Duodenal mucosa (tissue), 2 donors: ENCODE measurements at regions not wholly inside any gene's neighbourhood (a gene's known extent, or its start where the extent isn't known, plus 50 kb on each side); places are given as distances from the start of the nearest gene placed in this dataset.
"Not testable (repeated sequence)": the region's sequence is repeated elsewhere in the genome, so short reads cannot be mapped to it uniquely, and the experiment has no call there.

Source experiments
- H3K27ac ChIP-seq: one replicate; pipeline ENCODE4 v1.7.0; 2013; ENCODE audit warnings: low read depth, low read length
- H3K27me3 ChIP-seq, 2 donors: one replicate each; pipeline ENCODE4 v1.7.0; 2013; ENCODE audit warnings: low read length in 2 of 2, control low read depth in 1 of 2; ENCODE audit not compliant: insufficient read depth in 2 of 2, control insufficient read depth in 1 of 2
- H3K36me3 ChIP-seq, 2 donors: one replicate each; pipeline ENCODE4 v1.7.0; 2013; ENCODE audit warnings: low read length in 2 of 2, control low read depth in 1 of 2; ENCODE audit not compliant: insufficient read depth in 2 of 2, control insufficient read depth in 1 of 2
- H3K4me1 ChIP-seq, 2 donors: one replicate each; pipeline ENCODE4 v1.7.0; 2013; ENCODE audit warnings: low read length in 2 of 2, control low read depth in 1 of 2; ENCODE audit not compliant: insufficient read depth in 2 of 2, control insufficient read depth in 1 of 2
- H3K4me3 ChIP-seq, 2 donors: one replicate each; pipeline ENCODE4 v1.7.0; 2013; ENCODE audit warnings: low read length in 2 of 2, low read depth in 1 of 2
- H3K9ac ChIP-seq, 2 donors: one replicate each; pipeline ENCODE4 v1.7.0; 2013; ENCODE audit warnings: low read length in 2 of 2, low read depth in 1 of 2
- H3K9me3 ChIP-seq, 2 donors: one replicate each; pipeline ENCODE4 v1.7.0; 2013; ENCODE audit warnings: low read length in 2 of 2, control low read depth in 1 of 2; ENCODE audit not compliant: control insufficient read depth in 1 of 2

GRCh38 chr12:131214936-131215335, 261.2 kb downstream of the ADGRD1 start:
- H3K9me3 ChIP-seq, H3K27ac ChIP-seq, H3K36me3 ChIP-seq, H3K9ac ChIP-seq, H3K4me3 ChIP-seq, H3K27me3 ChIP-seq: not testable (repeated sequence)
- peaks cover 14% of the 10 kb centered on the region in 2 donors for H3K4me1 ChIP-seq

- H3K36me3 ChIP-seq, H3K4me3 ChIP-seq, H3K9ac ChIP-seq, H3K9me3 ChIP-seq, H3K27me3 ChIP-seq, H3K27ac ChIP-seq: not testable (repeated sequence)
- peaks cover 16 to 17% of the 10 kb centered on the region in 2 donors for H3K4me1 ChIP-seq
Measured at GRCh38 chr12:131216587-131216986, 262.9 kb downstream of the ADGRD1 start.

- Histone ChIP-seq H3K4me1 (peaks cover 21 to 22% of the 10 kb centered on the region in 2 donors), H3K9ac (no peak overlapping the region), H3K36me3 (no peaks in the 10 kb centered on the region), H3K27ac (no peak overlapping the region), H3K27me3 (peaks cover 2 to 3% of the 10 kb centered on the region in 2 donors), H3K9me3 (no peaks in the 10 kb centered on the region), H3K4me3 (no peak overlapping the region)
Measured at GRCh38 chr12:131217024-131217586, 263.4 kb downstream of the ADGRD1 start.

GRCh38 chr12:131218026-131218922, 264.6 kb downstream of the ADGRD1 start:
- H3K9me3 ChIP-seq = no peaks in the 10 kb centered on the region
- peaks cover 29 to 32% of the 10 kb centered on the region in 2 donors for H3K4me1 ChIP-seq
- peak overlapping the region; percentile 37 to 56 for H3K4me3 ChIP-seq
- peaks cover 2 to 3% of the 10 kb centered on the region in 2 donors for H3K27me3 ChIP-seq
- H3K27ac ChIP-seq = no peak overlapping the region
- peak overlapping the region; percentile 33 to 39 for H3K9ac ChIP-seq
- H3K36me3 ChIP-seq = no peaks in the 10 kb centered on the region

- Histone ChIP-seq H3K27me3 (peaks cover 2 to 3% of the 10 kb centered on the region in 2 donors), H3K9ac (no peak overlapping the region), H3K4me3 (peak overlapping the region; percentile 37 to 56)
Measured at GRCh38 chr12:131218923-131219669, 265.4 kb downstream of the ADGRD1 start.

GRCh38 chr12:131219670-131220330, 266.1 kb downstream of the ADGRD1 start:
- Histone ChIP-seq H3K27me3 (peaks cover 2 to 3% of the 10 kb centered on the region in 2 donors), H3K4me1 (peaks cover 29 to 39% of the 10 kb centered on the region in 2 donors), H3K9me3 (no peaks in the 10 kb centered on the region), H3K27ac (no peak overlapping the region), H3K36me3 (no peaks in the 10 kb centered on the region), H3K4me3 (no peak overlapping the region), H3K9ac (no peak overlapping the region)

More at GRCh38 chr12:131218923-131219669, 265.4 kb downstream of the ADGRD1 start:
- Histone ChIP-seq H3K27ac (no peak overlapping the region), H3K9me3 (no peaks in the 10 kb centered on the region), H3K4me1 (peaks cover 29 to 39% of the 10 kb centered on the region in 2 donors), H3K36me3 (no peaks in the 10 kb centered on the region)

- Histone ChIP-seq H3K27ac (no peak overlapping the region), H3K9ac (no peak overlapping the region), H3K9me3 (no peaks in the 10 kb centered on the region), H3K27me3 (peaks cover 2 to 3% of the 10 kb centered on the region in 2 donors), H3K4me1 (peaks cover 29 to 39% of the 10 kb centered on the region in 2 donors), H3K4me3 (no peak overlapping the region), H3K36me3 (no peaks in the 10 kb centered on the region)
Measured at GRCh38 chr12:131220331-131220685, 266.6 kb downstream of the ADGRD1 start.

GRCh38 chr12:131221061-131221956, 267.6 kb downstream of the ADGRD1 start:
- Histone ChIP-seq H3K9me3 (no peaks in the 10 kb centered on the region), H3K27ac (no peak overlapping the region), H3K4me3 (no peak overlapping the region), H3K27me3 (peaks cover 2 to 3% of the 10 kb centered on the region in 2 donors), H3K4me1 (peaks cover 29 to 39% of the 10 kb centered on the region in 2 donors), H3K9ac (no peak overlapping the region), H3K36me3 (no peaks in the 10 kb centered on the region)

GRCh38 chr12:131221957-131222328, 268.2 kb downstream of the ADGRD1 start:
- no peaks in the 10 kb centered on the region for H3K9me3 ChIP-seq
- H3K4me1 ChIP-seq = peaks cover 29 to 39% of the 10 kb centered on the region in 2 donors
- no peak overlapping the region for H3K4me3 ChIP-seq
- peaks cover 2 to 3% of the 10 kb centered on the region in 2 donors for H3K27me3 ChIP-seq
- H3K27ac ChIP-seq = no peak overlapping the region
- H3K9ac ChIP-seq = no peak overlapping the region
- H3K36me3 ChIP-seq = no peaks in the 10 kb centered on the region
